GM19438 (cell line): ENCODE measurements at regions not wholly inside any gene's neighbourhood (a gene's known extent, or its start where the extent isn't known, plus 50 kb on each side); places are given as distances from the start of the nearest gene placed in this dataset.

Source experiments
- ATAC-seq: cut with Tn5 transposase; IDR thresholded peaks from one replicate; pipeline ENCODE4 v1.9.1; 2021; ENCODE audit warnings: low read depth; ENCODE audit not compliant: unreplicated experiment

GRCh38 chr18:45167631-45168280, 447.5 kb upstream of the SLC14A2 start:
- ATAC-seq, result no peak

- no peak for ATAC-seq
Measured at GRCh38 chr18:45168866-45169600, 446.2 kb upstream of the SLC14A2 start.

- ATAC-seq, result no peak
Measured at GRCh38 chr18:45169610-45170009, 445.7 kb upstream of the SLC14A2 start.

- ATAC-seq, result no peak
Measured at GRCh38 chr18:45171679-45172191, 443.5 kb upstream of the SLC14A2 start.

- no peak for ATAC-seq
Measured at GRCh38 chr18:45173327-45173726, 441.9 kb upstream of the SLC14A2 start.

GRCh38 chr18:45173799-45174519, 441.3 kb upstream of the SLC14A2 start:
- ATAC-seq, result no peak

- ATAC-seq, result no peak
Measured at GRCh38 chr18:45174629-45175136, 440.6 kb upstream of the SLC14A2 start.

- ATAC-seq, result no peak
Measured at GRCh38 chr18:45175511-45175910, 439.8 kb upstream of the SLC14A2 start.

GRCh38 chr18:45186832-45187231, 428.4 kb upstream of the SLC14A2 start:
- no peak for ATAC-seq

GRCh38 chr18:45191795-45192194, 423.5 kb upstream of the SLC14A2 start:
- no peak for ATAC-seq

GRCh38 chr18:45197526-45197970, 417.7 kb upstream of the SLC14A2 start:
- ATAC-seq, result peak; percentile 93

GRCh38 chr18:45198526-45198925, 416.8 kb upstream of the SLC14A2 start:
- ATAC-seq, result no peak

GRCh38 chr18:45201029-45201428, 414.2 kb upstream of the SLC14A2 start:
- ATAC-seq, result no peak

- ATAC-seq, result no peak
Measured at GRCh38 chr18:45201489-45201888, 413.8 kb upstream of the SLC14A2 start.

GRCh38 chr18:45202061-45202460, 413.2 kb upstream of the SLC14A2 start:
- ATAC-seq, result no peak

- ATAC-seq, result no peak
Measured at GRCh38 chr18:45203677-45204076, 411.6 kb upstream of the SLC14A2 start.

GRCh38 chr18:45207328-45207727, 407.9 kb upstream of the SLC14A2 start:
- ATAC-seq, result no peak

- ATAC-seq, result no peak
Measured at GRCh38 chr18:45208164-45208563, 407.1 kb upstream of the SLC14A2 start.

GRCh38 chr18:45212181-45213039, 402.9 kb upstream of the SLC14A2 start:
- ATAC-seq, result peak; percentile 99

- peak; percentile 17 for ATAC-seq
Measured at GRCh38 chr18:45213040-45213333, 402.3 kb upstream of the SLC14A2 start.
